GM04504 (cell line): ENCODE measurements at regions not wholly inside any gene's neighbourhood (a gene's known extent, or its start where the extent isn't known, plus 50 kb on each side); places are given as distances from the start of the nearest gene placed in this dataset.
"Not testable (repeated sequence)": the region's sequence is repeated elsewhere in the genome, so short reads cannot be mapped to it uniquely, and the experiment has no call there.

Experiments
- DNase-seq: peaks from one replicate; pipeline ENCODE4 v3.0.0-alpha.2; 2012; ENCODE audit warnings: low read depth

DNA sequence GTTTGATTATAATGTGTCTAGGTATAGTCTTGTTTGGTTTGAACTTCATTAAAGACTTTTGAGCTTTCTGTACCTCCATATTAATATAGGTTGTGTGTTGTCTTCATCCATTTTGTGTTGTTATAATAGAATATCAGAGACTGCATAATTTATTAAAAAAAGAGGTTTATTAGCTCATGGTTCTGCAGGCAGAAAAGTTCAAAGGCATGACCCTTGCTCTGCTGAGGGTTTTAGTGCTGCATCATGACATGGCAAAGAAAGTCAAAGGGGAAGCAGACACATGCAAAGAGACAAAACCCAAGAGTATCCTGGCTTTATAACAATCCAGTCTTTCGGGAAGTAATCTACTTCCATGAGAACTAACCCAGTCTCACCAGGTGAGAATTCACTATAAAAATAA lies 358.2 kb downstream of the EDEM1 start:
- no peak for DNase-seq

DNA sequence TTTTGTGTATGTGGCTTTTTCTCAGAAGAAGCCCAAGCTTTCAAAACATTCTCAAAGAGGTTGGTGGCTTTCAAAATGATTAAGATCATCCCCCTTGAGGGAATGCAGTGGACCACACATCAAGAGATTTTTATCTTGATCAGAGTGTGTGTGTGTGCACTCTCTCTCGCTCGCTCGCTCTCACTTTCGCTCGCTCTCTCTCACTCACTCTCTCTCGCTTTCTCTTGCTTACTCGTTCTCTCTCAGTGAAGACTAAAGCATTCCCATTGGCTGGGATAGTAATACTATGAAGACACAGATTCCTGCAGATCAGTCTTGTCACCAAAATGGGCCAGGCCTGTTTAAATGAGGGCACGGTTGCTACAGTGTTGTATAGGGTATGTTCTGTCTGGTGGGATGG lies 365.7 kb downstream of the EDEM1 start:
- DNase-seq, result no peak

DNA sequence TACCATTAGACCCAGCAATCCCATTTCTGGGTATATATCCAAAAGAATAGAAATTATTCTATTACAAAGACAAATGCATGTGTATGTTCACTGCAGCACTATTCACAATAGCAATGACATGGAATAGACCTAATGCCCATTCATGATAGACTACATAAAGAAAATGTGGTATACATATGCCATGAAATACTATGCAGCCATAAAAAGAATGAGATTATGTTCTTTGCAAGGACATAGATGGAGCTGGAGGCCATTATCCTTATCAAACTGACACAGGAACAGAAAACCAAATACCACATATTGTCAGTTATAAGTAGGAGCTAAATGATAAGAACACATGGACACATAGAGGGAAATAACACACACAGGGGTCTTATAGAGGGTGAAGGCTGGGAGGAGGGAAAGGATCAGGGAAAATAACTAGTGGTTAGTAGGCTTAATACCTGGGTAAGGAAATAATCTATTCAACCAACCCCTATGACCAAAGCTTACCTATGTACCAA lies 366.8 kb downstream of the EDEM1 start:
- DNase-seq, result no peak

DNA sequence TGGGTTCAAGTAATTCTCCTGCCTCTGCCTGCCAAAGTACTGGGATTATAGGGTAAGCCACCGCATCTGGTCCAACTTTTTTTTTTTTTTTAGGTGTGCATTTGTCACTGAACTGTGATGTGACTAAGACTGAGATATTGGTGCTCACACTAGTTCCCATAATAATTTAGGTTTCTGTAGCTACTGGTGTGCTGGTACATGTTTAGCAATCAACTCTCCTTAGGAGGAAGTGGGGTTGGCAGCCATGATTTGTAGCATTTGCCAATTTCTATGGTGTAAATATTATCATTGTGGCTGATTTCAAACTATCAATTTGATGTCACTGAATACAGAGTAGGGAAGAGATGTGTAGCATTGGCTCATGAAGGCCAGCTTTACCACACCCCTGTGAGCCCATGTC lies 372.7 kb downstream of the EDEM1 start:
- no peak for DNase-seq

DNA sequence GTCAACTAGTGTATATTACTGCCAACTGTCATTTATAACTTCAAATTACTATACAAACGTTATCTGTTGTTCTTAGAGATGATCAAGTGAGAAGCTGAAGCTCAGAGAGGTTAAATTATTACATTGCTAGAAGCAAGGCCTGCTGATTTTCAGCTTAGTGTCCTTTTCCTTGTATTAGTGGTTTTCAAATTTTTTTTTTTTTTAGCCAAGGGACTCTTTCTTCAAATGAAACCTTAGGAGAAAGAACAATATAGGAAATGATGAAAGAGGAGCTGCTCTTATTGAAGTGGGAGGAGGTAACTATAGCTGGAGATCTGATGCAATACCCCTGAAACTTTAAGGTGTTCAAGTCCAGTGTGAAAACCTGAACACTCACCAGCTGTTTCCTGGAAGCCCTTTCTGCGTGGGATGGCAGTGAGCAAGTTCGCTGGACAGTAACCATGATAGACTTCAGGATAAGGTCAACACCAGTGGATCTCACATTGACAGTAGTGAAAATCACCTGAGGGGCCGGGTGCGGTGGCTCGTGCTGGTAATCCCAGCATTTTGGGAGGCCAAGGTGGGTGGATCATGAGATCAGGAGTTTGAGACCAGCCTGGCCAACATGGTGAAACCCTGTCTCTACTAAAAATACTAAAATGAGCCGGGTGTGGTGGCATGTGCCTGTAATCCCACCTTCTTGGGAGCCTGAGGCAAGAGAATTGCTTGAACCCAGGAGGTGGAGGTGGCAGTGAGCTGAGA lies 376.2 kb downstream of the EDEM1 start:
- DNase-seq, result no peak

DNA sequence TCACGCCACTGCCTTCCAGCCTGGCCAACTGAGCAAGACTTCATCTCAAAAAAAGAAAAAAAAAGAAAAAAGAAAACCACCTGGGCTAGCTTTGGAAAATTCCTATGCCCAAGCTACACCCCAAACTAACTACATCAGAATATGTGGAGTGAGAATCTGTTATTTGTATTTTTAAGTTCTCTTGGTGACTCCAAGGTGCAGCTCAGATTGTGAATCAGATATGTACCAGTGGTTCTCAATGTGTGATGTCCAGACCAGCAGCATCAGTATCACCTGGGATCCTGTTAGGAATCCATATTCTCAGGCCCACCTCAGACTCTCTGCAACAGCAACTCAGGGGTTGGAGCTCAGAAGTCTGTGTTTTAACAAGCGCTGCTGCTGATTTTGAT lies 376.8 kb downstream of the EDEM1 start:
- DNase-seq, result no peak

DNA sequence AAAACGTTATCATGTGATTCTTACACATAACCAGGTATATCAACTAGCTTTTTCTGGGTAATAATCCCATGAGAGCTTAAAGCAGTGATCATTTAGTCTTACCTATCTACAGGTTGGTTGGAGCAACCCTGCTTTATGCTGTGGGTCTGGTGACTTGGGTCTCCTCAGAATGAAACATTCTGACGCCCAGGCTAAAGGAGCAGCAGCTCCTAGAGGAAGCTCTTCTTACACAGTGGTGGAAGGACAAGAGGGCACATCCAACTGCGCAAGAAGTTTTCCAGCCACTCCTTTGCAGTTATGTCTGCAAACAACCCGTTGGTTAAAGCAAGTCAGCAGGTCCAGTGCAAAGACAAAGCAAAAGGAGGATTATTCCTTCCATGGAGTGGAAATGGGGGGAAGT lies 377.5 kb downstream of the EDEM1 start:
- DNase-seq, result no peak

DNA sequence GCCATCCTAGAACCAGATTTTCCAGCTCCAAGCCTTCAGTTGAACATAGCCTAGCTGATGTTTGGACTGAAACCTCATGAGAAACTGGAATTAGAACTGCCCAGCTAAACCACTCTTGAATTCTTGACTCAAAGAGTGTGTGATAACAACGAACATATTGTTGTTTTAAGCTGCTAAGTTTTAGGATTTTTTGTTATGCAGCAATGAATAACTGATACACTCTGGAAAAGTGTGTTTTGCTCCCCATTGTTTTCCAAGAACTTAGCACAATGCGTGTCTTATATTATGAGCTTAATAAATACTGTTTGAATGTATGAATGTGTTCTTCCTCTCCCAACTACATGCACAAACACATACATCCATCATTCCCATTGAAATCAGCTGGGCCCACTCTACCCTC lies 379.6 kb downstream of the EDEM1 start:
- no peak for DNase-seq

DNA sequence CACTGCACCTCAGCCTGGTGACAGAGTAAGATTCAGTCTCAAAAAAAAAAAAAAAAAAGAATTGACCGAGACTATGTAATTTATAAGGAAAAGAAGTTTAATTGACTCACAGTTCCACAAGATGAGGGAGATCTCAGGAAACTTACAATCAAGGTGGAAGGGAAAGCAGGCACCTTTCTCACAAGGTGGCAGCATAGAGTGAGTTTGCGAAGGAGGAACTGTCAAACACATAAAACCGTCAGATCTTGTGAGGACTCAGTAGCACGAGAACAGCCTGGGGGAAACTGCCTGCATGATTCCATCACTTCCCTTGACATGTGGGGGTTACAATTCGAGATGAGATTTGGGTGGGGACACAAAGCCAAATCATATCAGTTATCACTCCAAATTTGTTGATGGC lies 380.9 kb downstream of the EDEM1 start:
- DNase-seq, result no peak

DNA sequence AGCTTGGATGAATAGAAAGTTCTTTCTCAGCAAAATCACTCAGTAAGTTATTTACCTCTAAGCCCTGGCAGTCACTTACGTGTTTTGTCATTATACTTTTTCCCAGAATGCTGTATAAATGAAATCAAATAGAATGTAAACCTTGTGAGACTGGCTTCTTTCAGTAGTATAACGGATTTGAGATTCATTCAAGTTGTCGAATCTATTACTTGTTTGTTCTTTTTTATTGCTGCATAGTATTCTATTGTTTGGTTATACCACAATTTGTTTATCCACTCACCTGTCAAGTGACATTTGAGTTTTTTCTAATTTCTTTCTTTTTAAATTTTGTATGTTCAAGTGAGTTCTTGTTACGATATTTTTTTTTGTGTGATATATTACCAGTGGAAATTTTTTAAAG lies 381.6 kb downstream of the EDEM1 start:
- DNase-seq, result no peak

DNA sequence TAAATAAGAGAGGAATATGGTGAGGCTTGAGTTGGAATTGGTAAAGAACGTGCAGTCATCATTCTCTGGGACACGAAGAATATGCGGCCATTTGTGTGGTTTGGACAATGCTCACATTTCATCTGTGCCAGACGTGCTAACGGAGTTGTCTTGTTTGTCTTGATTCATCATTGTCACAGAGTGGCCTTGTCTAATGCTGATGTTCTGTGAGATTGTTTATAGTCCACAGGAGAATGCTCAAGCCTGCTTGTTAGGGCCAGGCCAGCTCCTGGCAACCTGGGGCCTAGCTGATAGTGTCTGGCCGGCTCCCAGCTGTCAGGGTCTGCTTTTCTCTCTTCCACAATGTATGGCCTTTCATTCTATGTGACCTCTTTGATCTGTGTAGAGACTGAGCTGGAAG lies 384.7 kb downstream of the EDEM1 start:
- DNase-seq, result no peak

DNA sequence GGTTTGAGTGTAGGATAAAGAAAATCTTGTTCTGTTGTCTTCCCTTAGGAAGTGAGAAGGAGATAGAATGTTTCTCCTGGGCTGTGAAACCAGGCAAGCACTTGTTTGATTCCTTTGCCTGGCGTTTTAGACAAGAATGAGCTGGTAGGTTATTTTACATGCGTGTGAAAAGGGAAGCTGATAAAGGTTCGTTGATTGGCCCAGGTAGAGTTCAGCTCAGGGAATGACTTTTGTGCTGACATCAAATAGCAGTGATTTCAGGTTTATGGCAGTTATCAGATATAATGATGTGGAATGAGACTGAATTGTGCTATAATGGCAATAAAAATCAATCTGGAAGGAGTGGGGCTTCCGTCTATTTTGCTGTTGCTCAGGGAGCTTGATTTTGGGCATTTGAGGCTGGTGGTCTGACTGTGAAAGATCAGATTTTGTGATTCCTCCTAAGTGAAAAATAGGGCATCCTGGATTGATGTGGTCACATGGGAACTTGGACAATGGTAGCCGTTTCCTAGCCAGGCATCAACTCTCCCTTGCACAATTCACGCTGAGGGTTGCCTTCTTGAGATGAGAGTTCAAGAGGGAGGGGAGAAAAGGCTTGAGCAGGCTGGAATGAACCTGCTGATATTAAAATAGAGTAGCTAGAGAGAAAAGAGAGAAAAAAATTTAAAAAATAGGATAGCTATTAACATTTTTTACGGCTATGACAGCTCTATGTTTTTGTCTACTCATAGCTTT lies 388.9 kb downstream of the EDEM1 start:
- no peak for DNase-seq

DNA sequence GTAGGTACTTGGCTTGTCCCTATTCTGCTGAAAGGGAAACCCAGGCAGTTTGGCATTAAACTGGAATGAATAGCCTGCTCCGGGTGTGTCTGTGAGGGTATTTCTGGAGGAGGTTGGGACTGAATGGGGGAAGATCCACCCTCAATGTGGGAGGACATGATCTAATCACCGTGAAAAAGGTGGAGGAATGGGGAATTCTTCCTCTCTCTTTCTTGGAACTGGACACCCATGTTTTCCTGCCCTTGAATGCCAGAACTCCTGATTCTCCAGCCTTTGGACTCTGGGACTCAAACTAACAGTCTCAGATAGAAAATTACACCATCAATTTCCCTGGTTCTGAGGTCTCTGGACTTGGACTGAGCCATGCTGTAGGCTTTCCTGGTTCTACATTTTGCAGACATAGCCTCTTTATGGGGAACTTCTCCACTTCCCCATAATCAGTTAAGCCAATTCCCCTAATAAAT lies 391.7 kb downstream of the EDEM1 start:
- no peak for DNase-seq

DNA sequence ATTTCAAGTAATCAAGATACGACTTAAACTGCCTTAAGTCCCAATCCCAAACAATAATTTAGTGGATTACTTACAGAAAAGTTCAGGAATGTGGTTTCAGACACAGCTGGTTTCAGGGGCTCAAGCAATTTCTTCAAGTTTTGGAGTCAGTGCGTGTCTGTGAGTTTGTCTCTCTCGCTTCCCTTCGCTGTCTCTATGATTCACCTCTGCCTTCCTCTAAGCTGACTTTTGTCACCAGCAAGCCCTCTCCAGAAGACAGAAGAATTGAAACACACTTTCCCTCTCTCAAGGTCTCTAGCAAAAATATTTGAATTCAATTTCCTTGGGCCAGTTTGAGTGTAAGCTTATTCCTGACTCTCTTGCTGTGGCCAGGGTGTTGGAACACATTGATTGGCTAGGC lies 392.4 kb downstream of the EDEM1 start:
- no peak for DNase-seq

DNA sequence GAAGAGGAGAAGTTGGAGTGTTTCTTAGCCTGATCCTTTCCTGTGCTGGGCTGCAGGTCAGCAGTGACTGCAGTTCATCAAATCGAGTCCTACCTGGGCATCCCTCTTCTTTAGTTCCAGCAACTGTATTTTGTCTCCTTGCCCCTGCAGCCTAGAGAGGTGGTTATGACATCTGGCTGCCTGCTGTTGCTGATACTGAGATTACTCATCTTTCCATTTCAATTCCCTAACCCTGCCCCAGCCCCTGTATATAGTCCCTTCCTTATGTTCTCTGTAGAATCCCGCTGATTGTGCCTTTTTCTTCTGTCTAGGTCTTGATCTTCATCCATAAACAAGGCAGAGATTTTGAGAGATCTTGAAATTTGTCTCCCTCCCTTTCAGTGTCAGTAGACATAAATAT lies 393.3 kb downstream of the EDEM1 start:
- no peak for DNase-seq

DNA sequence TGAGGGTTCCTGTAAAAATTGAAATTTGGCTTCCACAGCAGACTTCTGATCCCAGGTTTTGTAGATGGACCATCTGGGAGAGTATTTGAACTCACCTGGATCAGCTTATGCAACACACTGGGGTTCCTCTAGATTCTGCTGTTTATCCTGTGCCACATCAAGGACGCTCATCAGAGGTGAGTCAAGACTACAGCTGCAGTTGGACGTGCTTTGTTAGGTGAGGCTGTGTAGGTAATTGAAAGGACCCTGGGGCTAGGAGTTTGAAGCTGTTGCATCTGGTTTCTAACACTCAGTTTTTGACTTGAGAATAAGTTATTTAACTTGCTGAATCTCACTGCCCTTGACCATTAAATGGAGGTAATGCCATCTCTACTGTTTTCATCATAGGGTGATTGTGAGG lies 394.2 kb downstream of the EDEM1 start:
- no peak for DNase-seq

DNA sequence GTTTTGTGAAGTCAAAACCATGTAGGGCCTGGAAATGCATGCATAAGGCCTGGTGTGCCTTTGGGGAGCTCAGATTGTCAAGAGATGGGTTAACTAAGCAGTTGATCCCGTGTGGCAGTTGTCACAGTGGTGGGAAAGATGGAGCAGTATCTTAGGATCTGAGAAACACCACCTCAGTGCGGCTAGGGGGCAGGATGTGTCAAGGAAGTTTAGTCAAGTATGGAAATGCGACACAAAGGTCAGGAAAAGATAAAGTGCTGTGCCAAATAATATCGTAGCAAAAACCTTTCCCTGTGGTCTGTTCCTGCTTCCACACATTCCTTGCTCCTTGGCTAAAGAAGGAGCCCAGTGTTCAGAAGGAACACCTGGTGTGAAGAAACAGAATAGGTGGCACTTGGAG lies 396.4 kb downstream of the EDEM1 start:
- DNase-seq, result no peak

DNA sequence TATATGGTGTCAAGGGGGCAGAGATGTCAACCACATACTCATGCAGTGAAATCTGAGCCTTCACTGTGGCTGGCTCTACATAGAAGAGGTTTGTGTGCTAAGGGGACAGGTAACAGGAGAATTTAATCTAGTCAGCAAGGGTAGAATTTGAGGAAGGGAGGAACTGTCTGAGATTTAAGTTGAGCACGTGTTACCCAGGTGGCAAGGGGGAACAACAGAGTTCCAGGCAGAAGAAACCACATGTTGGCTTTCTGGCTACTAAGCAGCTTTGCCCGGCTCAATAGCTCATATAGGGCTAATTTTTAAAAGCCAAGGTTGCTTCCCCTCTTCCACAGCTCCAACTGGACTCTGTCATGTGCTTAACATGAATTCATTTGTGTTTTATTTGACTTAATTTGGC lies 397.6 kb downstream of the EDEM1 start:
- no peak for DNase-seq

DNA sequence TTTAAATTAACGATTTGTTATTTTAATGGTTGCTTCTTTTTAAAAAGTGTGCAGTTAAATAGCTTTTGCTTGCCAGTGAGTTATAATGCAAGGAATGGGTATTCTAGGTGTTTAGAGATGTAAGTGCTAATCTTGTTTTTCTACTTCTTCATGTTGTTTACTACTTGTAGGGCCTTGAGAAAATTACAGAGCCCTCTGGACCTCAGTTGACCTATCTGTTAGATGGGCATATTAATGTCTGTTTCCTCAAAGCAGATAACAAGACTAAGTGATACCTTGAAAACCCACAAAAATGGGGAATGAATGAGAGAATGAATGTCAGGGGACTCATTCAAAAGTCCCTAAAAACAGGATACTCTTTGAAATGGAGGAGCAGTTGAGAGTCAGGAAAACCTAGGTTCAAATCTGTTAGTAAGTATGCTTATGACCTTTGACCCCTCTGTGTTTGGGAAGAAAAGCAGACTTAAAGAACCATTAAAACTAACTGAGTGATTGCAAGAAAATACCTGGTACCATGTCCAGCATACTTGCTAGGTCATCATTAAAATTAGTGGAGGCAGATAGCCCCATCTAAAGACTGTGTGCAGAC lies 419.5 kb downstream of the EDEM1 start:
- DNase-seq, result no peak

DNA sequence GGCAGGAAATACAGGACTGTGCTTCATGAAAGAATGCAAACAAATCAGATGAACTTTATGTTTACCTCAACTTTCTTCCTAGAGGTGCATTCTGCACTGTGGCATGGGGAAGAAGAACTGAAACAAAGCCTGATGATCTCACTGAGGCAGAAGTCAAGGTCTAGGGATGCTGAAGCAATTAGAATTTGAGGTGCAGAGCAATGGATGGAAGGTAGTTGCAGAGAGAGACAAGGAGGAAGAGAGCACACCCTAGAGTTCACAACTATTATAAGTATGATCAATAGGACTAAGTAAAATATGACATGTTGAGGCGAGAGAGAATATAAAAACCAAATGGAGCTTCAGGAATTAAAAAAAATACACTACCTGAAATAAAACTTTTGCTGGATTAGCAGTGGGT lies 420.1 kb downstream of the EDEM1 start:
- no peak for DNase-seq

DNA sequence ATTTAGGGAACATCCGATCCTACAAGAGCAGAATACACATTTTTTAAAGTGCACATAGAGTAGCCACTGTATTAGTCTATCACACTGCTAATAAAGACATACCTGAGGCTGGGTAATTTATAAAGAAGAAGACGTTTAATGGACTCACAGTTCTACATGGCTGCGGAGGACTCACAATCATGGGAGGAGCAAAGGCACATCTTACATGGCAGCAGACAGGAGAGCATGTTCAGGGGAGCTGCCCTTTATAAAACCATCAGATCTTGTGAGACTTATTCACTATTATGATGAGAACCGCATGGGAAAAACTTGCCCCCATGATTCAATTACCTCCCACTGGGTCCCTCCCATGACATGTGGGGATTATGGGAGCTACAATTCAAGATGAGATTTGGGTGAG lies 421.5 kb downstream of the EDEM1 start:
- not testable (repeated sequence) for DNase-seq

DNA sequence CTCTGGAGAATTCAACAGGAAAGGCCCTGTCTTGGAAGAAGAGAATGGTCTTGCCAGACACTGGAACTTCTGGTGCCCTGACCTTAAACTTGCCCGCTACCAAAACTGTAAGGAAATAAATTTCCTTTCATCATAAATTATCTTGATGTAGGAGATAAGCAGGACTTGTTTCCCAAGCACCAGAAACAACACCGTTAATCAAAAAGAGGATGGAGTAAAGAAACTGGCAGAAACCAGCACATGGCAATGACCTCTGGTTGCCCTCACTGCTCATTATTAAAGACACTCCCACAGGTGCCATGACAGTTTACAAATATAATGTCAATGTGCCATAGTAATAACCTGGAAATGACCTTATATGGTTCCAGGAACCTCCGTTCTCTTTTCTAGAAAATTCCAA lies 426.1 kb downstream of the EDEM1 start:
- no peak for DNase-seq

DNA sequence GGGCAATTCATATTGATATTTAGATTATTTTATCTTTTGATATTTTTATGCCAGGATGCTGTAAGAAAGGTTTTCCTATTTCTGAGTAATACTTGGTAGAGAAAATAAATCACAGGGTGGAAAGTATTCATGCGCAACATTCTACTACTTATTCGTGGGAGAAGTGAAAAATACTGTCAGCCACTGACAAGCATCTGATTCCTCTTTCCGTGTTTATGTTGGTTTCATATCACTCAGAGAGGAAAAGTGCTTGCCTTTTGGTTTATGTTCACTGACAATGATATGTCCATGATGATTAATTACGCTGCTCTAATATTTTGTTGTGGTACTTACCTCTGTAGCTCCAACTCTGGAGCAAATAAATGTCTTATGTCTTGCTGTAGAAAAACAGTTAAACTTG lies 429.4 kb downstream of the EDEM1 start:
- no peak for DNase-seq
